ENCODE measurements at regions not wholly inside any gene's neighbourhood (a gene's known extent, or its start where the extent isn't known, plus 50 kb on each side); places are given as distances from the start of the nearest gene placed in this dataset.
A peak's percentile ranks its signal among the peaks of the same experiment; 100 is the strongest.
"Not testable (repeated sequence)": the region's sequence is repeated elsewhere in the genome, so short reads cannot be mapped to it uniquely, and the experiment has no call there.

GRCh38 chr10:117492504-117492903 lies 50.0 kb upstream of the EMX2 start:
- no peak for DNase-seq (ENCODE audit: low spot score)

DNA sequence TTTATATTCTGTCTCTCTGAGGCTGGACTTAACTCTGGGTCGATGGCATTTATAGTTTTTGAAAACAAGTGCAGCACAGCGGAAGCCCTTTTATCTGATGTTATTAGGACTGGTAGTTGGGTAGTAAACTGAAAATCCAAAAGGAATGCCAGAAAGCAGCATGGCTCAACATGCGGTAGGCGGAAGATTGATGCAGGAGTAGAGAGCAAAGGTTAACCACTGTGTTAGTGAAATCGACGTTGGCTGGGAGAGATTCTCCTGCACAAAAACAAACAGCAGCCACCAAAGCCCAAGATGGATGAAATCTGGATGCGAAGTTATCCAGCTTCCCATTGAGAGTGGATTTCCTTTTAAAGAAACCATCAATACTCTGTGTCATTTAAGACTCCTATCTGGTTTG lies 54.5 kb upstream of the EMX2 start:
- DNase-seq (ENCODE audit: low spot score) = no peak

DNA sequence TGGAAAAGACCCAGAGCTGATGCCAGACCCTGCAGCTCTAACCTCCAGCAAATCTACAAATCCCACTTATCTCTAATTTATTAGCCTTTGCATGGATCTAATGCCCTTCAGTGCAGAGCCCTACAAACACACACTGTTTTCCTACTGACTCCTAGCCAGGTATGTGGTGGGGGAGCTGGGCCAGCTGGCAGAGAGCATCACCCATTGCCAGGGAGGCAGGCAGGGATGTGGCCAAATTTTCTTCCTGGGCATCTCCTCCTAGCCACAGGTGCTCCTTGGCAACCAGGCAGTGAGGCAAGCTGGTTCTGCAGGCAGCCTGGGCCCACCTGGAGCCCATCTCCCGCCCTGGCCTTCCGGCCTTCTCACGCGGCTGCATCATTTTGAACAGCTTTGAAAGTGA lies 55.9 kb upstream of the EMX2 start:
- DNase-seq (ENCODE audit: low spot score) = no peak

DNA sequence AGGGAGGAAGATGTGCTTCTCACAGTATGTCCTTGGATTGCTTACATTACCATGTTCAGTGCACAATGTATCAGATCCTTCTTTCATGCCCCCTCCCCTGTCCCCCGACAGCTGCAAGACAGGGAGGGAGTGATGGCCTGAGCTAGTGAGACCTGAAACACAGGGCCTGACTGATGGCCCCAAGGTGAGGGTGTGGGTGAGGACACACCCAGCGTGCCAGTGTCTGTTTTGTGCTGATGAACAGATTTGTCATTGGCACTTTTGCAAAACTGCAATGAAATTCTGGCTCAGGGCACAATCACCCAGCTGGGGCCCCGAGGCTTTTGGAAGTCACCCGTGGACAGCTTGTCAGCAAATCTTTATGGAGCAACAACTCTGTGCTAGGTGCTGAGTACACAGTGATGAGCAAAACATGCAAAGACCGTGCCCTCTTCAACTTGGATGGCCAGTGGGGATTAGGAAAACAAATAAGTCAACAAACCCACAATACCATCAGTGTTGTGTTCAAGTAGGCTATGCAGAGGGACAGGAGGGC lies 59.4 kb upstream of the EMX2 start:
- no peak for DNase-seq (ENCODE audit: low spot score)

DNA sequence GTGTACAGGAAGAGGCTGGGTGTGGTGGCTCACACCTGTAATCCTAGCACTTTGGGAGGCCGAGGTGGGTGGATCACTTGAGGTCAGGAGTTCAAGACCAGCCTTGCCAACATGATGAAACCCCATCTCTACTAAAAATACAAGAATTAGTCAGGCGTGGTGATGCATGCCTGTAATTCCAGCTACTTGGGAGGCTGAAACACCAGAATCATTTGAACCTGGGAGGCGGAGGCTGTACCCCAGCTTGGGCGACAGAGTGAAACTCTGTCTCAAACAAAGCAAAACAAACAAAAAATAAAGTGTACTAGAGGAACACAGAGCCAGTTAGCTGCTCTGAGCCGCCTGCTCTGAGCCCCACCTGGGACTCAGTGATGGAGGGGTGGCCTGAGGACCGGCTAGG lies 61.5 kb upstream of the EMX2 start:
- not testable (repeated sequence) for DNase-seq (ENCODE audit: low spot score)

DNA sequence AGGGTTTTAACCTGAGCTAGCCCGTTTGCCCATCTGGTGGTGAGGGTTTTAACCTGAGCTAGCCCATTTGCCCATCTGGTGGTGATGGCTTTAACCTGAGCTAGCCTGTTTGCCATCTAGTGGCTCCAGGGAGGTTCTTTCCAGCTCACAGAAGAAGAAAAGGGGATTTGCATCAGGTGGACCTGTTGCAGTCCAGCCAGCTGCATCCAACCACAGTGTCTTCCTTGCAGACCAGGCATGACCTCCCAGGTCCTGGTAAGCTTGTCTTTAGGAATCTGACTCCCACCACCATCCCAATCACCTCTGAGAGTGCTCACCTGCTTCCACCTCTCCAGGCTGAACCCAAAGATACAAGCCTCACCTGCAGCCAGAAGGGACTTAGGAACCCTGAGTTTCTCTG lies 62.4 kb upstream of the EMX2 start:
- DNase-seq (ENCODE audit: low spot score) = no peak

GRCh38 chr10:117477961-117478670 lies 64.4 kb upstream of the EMX2 start:
- no peak for DNase-seq (ENCODE audit: low spot score)

GRCh38 chr10:117477211-117477947 lies 65.2 kb upstream of the EMX2 start:
- no peak for DNase-seq (ENCODE audit: low spot score)

- DNase-seq (ENCODE audit: low spot score) = no peak
Measured at GRCh38 chr10:117476716-117477115, 65.8 kb upstream of the EMX2 start.

DNA sequence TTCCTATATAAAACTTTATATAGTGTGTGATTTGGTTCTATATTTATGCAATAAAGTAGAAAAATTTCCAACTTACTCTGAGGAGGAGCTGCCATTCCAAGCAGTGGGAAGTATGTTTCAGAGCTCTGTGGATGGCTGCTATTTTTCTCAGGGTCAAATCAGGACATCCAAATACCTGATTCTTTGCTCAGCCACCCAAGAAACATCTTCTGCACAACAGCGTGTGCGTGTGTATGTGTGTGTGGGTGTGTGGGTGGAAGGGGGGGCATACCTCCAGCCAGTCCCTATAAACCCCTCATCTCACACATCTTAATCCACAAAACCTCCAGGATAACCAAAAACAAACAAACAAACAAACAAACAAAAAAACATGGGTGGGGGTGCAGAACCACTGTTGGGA lies 66.3 kb upstream of the EMX2 start:
- DNase-seq (ENCODE audit: low spot score) = no peak

DNA sequence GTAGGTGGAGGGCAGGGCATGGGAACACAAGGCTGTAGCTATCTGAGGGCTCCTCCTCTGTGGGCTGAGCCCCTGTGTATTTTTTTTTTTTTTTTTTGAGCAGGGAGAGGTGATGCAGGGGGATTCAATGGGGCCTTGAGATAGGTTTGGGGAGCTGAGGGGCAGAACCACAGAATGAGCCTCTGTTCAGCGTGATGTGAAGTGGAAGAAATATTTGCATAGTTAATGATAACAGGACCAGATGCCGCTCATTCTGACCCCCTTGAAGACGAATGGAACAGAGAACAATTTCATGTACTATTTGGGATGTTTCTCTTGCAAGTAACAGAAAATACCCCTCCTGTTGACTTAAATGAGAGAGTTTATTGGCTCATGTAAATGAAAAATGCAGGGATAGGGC lies 69.7 kb upstream of the EMX2 start:
- DNase-seq (ENCODE audit: low spot score) = no peak

- no peak for DNase-seq (ENCODE audit: low spot score)
Measured at GRCh38 chr10:117471344-117471874, 71.1 kb upstream of the EMX2 start.

- DNase-seq (ENCODE audit: low spot score) = no peak
Measured at GRCh38 chr10:117470733-117471132, 71.8 kb upstream of the EMX2 start.

GRCh38 chr10:117468665-117469064 lies 73.9 kb upstream of the EMX2 start:
- DNase-seq (ENCODE audit: low spot score) = no peak

GRCh38 chr10:117464176-117464575 lies 78.4 kb upstream of the EMX2 start:
- no peak for DNase-seq (ENCODE audit: low spot score)

DNA sequence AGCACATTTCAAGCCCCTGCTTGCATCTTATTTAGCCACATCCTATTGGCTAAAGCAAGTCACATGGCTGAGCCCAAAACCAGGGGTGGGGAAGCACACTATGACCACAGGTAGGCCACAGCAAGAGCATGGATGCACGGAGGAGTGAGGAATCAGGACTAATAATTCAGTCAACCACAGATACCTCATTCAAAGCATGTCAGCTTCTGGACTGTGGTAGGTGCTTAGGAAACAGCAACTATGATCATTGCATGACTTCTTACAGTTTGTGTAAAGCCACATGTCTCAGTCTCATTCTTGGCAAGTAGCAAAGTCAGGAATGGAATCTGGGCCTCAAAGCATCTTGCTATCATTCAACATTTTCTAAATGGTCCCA lies 79.0 kb upstream of the EMX2 start:
- no peak for DNase-seq (ENCODE audit: low spot score)

GRCh38 chr10:117462816-117463544 lies 79.6 kb upstream of the EMX2 start:
- no peak for DNase-seq (ENCODE audit: low spot score)

- no peak for DNase-seq (ENCODE audit: low spot score)
Measured at GRCh38 chr10:117462424-117462792, 80.1 kb upstream of the EMX2 start.

- DNase-seq (ENCODE audit: low spot score) = peak; percentile 16
Measured at GRCh38 chr10:117461766-117462423, 80.7 kb upstream of the EMX2 start.

GRCh38 chr10:117460846-117461765 lies 81.4 kb upstream of the EMX2 start:
- no peak for DNase-seq (ENCODE audit: low spot score)

- DNase-seq (ENCODE audit: low spot score) = no peak
Measured at GRCh38 chr10:117458571-117458970, 83.3 kb upstream of the PDZD8 start.

Data from hepatic stellate cell (primary cell).